ENCODE measurements at regions not wholly inside any gene's neighbourhood (a gene's known extent, or its start where the extent isn't known, plus 50 kb on each side); places are given as distances from the start of the nearest gene placed in this dataset.

- TF ChIP-seq GATA3 (IDR thresholded peaks at IDR 0.05; ENCODE audit: low read depth, low read length) (no peak), GATA2 (IDR thresholded peaks at IDR 0.05; ENCODE audit: low read depth, low read length) (no peak)
Measured at GRCh38 chr4:53712408-53713020, 121.2 kb upstream of the LNX1 start.
